ENCODE measurements at regions not wholly inside any gene's neighbourhood (a gene's known extent, or its start where the extent isn't known, plus 50 kb on each side); places are given as distances from the start of the nearest gene placed in this dataset.
"Not testable (repeated sequence)": the region's sequence is repeated elsewhere in the genome, so short reads cannot be mapped to it uniquely, and the experiment has no call there.

- DNase-seq (ENCODE audit: extremely low read depth in 1 of 2, low read depth in 1 of 2), result no peak
Measured at GRCh38 chr2:100736121-100736915, 83.6 kb upstream of the NPAS2 start.

- DNase-seq (ENCODE audit: extremely low read depth in 1 of 2, low read depth in 1 of 2), result no peak
Measured at GRCh38 chr2:100739735-100740432, 80.1 kb upstream of the NPAS2 start.

GRCh38 chr2:100741880-100742276 lies 78.1 kb upstream of the NPAS2 start:
- no peak for DNase-seq (ENCODE audit: extremely low read depth in 1 of 2, low read depth in 1 of 2)

DNA sequence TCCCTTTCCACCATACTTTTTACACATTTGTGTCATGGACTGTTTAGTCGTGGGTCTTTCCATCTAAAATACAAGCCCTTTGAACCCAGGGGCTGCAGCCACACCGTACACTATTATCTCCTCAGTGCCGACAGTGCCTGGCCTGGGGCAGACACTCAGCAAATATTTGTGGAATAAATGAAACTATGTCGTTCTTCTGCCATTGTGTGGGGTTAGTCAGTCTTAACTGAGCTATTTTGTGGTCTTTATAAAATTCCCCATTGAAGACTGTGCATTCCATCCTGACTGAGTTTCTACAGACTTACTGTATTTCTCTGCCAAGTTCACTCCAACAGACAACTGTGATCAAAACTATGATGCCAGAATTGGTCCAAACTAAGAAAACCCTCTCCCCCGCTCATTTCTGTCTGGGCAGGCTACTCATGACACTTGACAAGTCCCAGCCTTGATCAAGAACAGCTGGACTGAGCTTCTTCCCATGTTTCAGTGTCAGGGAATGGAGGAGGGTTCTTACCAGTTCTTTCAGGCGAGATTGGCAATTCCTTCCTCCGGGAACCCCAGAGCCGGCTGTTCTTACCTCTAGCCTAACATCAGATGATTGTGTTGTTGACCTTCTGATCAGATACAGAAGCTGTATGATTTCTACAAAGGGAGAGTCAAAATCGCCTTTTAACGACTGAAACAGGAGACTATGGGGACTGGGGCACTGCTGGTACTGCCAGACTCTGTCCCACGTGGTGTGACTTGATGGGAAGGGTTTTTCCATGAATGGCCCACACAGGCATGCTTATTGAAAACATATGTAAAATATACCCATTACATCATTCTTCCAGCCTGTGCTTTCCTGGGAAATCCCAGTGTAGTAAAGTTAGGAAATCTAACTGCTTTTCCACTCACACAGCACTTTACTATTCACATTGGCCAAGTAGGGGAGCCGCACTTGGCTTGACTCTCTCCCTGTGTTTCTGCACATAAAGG lies 77.4 kb upstream of the NPAS2 start:
- DNase-seq (ENCODE audit: extremely low read depth in 1 of 2, low read depth in 1 of 2), result no peak

GRCh38 chr2:100743741-100744140 lies 76.2 kb upstream of the NPAS2 start:
- no peak for DNase-seq (ENCODE audit: extremely low read depth in 1 of 2, low read depth in 1 of 2)

- no peak for DNase-seq (ENCODE audit: extremely low read depth in 1 of 2, low read depth in 1 of 2)
Measured at GRCh38 chr2:100744184-100744583, 75.8 kb upstream of the NPAS2 start.

- no peak for DNase-seq (ENCODE audit: extremely low read depth in 1 of 2, low read depth in 1 of 2)
Measured at GRCh38 chr2:100744589-100744988, 75.3 kb upstream of the NPAS2 start.

DNA sequence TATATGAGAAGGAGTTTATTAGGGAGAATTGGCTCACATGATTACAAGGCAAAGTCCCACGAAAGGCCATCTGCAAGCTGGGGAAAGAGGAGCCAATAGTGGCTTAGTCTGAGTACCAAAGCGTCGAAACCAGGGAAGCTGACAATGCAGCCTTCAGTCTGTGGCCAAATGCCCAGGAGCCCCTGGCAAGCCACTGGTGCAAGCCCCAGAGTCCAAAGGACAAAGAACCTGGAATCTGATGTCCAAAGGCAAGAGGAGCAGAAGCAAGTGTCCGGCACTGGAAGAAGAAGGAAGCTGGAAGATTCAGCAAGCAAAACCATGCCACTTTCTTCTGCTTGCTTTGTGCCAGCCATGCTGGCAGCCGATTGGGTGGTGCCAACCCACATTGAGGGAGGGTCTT lies 74.3 kb upstream of the NPAS2 start:
- no peak for DNase-seq (ENCODE audit: extremely low read depth in 1 of 2, low read depth in 1 of 2)

DNA sequence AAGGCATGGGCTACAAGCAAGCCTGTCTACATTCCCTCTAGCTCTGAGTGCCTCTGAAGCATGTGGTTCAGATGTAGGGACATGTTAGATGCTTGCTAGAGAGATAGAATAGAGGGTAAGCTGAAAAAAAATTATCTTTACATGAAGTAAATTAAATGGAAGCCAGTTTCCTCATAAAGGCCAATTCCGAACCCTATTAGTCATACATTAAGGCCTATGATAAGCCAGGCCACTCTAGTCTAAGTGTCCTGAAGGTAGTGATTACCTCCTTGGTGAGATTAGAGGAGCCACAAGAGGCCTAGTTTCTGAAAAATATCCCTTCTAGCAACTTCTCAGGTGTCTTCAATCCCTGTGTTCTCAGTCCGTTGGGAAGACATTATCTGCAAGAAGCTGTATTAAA lies 72.4 kb upstream of the NPAS2 start:
- no peak for DNase-seq (ENCODE audit: extremely low read depth in 1 of 2, low read depth in 1 of 2)

- DNase-seq (ENCODE audit: extremely low read depth in 1 of 2, low read depth in 1 of 2), result no peak
Measured at GRCh38 chr2:100747996-100748615, 71.8 kb upstream of the NPAS2 start.

GRCh38 chr2:100748673-100749072 lies 71.3 kb upstream of the NPAS2 start:
- DNase-seq (ENCODE audit: extremely low read depth in 1 of 2, low read depth in 1 of 2), result no peak

DNA sequence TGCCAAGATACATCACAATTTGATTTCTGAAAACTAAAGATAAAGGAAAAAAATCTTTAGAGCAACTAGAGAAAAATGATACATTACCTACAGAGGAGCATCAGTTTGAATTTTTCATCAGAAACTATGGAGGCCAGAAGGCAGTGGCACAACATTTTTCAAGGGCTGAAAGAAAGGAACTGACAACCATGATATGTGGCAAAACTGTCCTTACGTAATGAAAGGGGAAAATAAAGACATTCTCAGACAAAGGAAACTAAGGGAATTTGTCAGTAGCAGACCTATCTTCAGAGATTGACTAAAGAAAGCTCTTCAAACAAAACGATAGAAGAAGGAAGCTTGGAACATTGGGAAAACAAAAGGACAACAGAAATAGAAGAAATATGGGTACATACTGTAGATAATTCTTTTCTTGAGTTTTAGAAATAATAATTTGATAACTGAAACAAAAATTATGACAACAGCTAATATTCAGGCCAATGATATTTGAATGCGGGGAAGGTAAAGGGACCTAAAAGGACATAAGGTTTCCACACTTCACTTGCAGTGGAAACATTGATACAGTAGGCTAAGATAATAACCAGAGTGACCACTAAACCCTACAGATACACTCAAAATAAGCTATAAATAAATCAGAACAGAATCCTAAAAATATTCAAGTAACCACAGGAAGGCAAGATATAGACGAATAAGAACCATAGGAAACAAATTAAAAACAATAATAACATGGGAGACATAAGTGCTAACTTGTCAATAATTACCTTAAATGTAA lies 70.0 kb upstream of the NPAS2 start:
- no peak for DNase-seq (ENCODE audit: extremely low read depth in 1 of 2, low read depth in 1 of 2)

DNA sequence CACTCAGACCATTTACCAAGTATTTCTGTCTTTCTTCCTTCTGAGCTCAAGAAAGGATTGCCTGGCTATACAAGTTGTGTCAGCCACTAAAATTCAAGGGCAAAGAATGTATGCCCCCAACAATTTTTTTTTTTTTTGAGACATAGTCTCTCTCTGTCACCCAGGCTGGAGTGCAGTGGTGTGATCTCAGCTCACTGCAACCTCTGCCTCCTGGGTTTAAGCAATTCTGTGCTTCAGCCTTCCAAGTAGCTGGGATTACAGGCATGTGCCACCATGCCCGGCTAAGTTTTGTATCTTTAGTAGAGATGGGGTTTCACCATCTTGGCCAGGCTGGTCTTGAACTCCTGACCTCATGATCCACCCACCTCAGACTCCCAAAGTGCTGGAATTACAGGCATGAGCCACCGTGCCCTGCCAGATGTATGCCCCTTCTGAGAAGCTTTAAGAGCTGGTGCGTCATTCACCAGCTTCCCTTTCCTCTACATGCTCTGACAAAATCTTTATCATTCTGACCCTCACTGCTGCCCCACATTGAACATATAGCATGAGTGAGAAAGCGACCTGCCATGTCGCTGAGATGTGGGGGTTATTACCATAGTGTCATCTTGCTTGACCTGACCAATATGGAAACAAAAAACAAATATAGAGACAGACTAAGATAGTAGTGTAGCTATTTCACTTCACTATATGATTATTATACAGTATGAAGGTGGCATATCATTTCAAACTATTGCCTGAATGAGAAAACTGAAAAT lies 67.9 kb upstream of the NPAS2 start:
- not testable (repeated sequence) for DNase-seq (ENCODE audit: extremely low read depth in 1 of 2, low read depth in 1 of 2)

DNA sequence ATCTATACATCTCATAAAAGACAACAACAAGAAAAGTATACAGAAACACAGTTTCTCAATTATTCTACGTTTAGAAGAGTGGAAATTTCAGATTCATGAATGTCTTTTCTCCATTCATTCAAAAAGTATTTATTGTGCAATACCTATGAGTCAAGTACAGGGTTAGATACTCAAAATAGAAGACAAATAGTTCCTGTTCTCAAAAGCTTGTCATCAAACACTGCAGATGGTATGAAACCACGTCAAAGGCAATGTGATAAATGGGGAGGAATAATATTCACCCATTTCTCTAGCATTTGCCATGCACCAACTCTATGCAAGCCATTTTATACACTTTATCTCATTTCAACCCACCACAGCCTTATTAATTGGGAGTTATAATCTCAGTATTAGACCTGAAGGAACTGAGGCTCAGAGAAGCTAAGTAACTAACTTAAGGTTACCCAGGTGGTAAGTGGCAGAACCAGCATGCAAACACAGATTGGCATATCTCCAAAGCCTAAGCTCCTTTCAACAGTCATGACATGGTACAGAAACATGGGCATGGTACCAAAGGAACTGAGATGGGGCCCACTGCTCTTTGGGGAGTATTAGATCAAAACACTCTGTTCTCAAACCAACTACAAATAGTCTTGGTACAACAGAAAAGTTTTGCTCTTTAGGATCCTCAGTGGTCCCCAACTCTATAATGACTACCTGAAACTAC lies 67.2 kb upstream of the NPAS2 start:
- no peak for DNase-seq (ENCODE audit: extremely low read depth in 1 of 2, low read depth in 1 of 2)

GRCh38 chr2:100753444-100753843 lies 66.5 kb upstream of the NPAS2 start:
- DNase-seq (ENCODE audit: extremely low read depth in 1 of 2, low read depth in 1 of 2), result no peak

DNA sequence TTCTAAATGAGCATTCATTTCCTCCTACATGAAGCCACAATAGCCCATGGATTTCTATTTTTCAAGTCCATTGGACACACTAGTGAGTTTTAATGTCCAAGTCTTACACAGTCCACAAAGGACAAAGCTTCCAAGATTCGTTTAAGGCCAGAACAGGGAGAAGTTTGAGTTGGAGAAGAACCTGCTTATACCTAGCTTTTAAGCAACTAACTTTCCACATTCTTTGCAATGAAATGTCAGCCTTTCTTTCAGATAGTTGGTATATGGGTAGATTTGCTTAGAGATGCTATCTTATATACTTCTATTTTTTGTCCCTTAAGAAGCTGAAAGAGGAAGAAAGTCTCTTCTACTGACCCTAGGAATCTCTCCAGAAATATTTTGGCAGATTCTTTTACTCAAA lies 66.1 kb upstream of the NPAS2 start:
- no peak for DNase-seq (ENCODE audit: extremely low read depth in 1 of 2, low read depth in 1 of 2)

DNA sequence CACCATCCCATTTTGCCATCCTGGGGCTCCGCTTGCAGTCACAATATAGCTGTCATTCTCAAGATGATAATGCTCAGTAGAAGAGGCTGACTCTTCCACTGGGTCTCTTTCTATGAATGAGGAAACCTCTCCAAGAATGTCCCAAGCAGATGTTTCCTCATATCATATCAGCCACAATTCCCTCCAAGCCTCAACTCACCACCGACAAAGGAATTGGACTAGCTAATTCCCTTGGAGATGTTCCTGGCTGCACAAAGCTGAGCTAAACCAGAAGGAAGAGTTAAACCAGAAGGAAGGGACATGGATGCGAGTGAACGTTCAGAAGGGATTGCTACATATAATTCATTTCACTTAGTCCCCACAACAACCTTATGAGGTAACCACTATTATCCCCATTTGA lies 65.0 kb upstream of the NPAS2 start:
- DNase-seq (ENCODE audit: extremely low read depth in 1 of 2, low read depth in 1 of 2), result no peak

DNA sequence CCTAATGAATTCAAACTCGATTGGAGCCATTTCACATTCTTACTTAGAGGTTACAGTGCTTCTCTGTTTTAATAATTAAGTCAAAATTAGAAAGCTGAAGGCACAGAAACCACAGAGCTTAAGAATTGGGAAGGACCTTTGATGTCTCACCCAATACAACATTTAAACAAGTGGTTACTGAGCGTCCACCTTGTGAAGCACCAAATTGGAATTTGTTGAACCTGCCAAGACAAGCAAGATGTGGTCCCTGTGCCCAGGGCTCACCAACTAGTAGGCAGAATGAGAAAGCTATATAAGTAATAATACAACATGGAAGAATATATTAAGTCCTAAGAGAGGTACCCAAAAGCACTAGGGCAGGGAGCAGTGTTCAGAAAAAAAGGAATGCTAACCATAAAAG lies 64.5 kb upstream of the NPAS2 start:
- DNase-seq (ENCODE audit: extremely low read depth in 1 of 2, low read depth in 1 of 2), result no peak

GRCh38 chr2:100756704-100757103 lies 63.2 kb upstream of the NPAS2 start:
- no peak for DNase-seq (ENCODE audit: extremely low read depth in 1 of 2, low read depth in 1 of 2)

Measured in activated CD8-positive, alpha-beta memory T cell treated with anti-CD3 and anti-CD28 coated beads for 1 hour (primary cell).